T-helper 1 cell (primary cell): ENCODE measurements at regions not wholly inside any gene's neighbourhood (a gene's known extent, or its start where the extent isn't known, plus 50 kb on each side); places are given as distances from the start of the nearest gene placed in this dataset.

ENCODE experiments used
- DNase-seq, 5 donors: peaks; one replicate each; pipeline ENCODE4 v3.0.0-alpha.2; 2012 to 2020

GRCh38 chr13:71949441-71949840 is 82.4 kb upstream of the DACH1 start:
- DNase-seq, result no peak

DNA sequence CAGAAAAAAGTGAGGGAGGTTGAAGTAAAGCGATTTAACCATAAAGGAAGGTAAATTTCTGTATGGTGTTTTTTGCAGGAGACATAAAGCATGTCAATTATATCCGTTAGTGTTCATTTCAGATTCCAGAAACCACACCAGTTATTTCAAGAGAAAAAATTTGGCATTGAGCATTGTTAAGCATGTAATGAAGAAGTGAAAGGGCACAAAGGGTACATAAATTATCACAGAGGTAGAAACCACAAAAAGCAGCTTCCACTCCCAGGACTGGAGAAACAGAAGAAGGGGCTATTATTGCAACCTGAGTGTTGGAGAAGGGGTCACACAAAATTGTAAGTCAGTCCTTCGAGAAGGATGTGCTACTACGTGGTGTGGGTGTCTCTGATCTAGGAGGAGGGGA is 72.2 kb upstream of the DACH1 start:
- DNase-seq, result no peak

GRCh38 chr13:71935166-71935840 is 68.3 kb upstream of the DACH1 start:
- DNase-seq, result no peak

DNA sequence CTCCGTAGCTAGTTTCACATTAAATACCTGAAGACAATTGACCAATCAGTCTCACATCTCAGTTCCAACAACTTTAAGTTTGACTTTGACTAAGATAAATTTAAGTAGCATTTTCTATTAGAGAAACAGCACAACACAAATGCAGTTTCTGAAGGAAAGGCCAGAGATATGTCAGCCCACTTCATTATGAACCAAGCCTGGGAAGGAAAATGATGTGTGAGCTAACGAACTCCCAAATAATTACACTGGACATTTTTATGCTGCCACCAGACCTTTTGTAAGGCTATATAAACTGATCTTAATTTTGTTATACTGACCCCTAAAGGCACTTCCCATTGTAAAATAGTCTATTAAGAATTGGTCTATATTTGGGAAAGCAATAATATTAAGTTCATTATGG is 57.9 kb upstream of the DACH1 start:
- DNase-seq, result no peak

GRCh38 chr13:71922194-71922593 is 55.2 kb upstream of the DACH1 start:
- no peak for DNase-seq
